ENCODE measurements at regions not wholly inside any gene's neighbourhood (a gene's known extent, or its start where the extent isn't known, plus 50 kb on each side); places are given as distances from the start of the nearest gene placed in this dataset.
"Not testable (repeated sequence)": the region's sequence is repeated elsewhere in the genome, so short reads cannot be mapped to it uniquely, and the experiment has no call there.

DNA sequence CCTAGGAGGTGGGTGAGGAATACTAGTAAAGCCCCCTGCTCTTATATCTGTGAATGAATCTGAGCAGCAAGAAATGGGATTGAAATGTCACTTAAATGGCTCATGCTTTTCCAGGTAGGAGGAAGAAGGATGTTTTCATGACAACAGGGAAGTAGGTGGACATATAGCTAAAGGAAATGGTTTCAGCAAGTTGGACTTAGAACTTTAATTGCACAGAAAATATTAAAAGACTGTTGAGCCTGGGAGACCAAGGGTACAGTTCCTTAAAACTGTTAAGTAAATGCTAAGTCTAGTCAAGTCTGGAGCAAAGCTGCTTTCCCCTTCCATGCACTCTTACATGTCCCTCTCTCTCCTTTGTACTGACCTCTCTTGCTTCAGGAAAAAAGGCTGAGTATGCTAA lies 301.3 kb downstream of the HGF start:
- H3K4me3 ChIP-seq (ENCODE audit: low read depth, low read length), result no peak overlapping the region
- no peak for DNase-seq (ENCODE audit: low read depth)
- TF ChIP-seq, protein P1, sequence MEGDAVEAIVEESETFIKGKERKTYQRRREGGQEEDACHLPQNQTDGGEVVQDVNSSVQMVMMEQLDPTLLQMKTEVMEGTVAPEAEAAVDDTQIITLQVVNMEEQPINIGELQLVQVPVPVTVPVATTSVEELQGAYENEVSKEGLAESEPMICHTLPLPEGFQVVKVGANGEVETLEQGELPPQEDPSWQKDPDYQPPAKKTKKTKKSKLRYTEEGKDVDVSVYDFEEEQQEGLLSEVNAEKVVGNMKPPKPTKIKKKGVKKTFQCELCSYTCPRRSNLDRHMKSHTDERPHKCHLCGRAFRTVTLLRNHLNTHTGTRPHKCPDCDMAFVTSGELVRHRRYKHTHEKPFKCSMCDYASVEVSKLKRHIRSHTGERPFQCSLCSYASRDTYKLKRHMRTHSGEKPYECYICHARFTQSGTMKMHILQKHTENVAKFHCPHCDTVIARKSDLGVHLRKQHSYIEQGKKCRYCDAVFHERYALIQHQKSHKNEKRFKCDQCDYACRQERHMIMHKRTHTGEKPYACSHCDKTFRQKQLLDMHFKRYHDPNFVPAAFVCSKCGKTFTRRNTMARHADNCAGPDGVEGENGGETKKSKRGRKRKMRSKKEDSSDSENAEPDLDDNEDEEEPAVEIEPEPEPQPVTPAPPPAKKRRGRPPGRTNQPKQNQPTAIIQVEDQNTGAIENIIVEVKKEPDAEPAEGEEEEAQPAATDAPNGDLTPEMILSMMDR (IDR thresholded peaks at IDR 0.05; ENCODE audit: insufficient read depth, low read depth, low read length, missing control alignments), result no peak

DNA sequence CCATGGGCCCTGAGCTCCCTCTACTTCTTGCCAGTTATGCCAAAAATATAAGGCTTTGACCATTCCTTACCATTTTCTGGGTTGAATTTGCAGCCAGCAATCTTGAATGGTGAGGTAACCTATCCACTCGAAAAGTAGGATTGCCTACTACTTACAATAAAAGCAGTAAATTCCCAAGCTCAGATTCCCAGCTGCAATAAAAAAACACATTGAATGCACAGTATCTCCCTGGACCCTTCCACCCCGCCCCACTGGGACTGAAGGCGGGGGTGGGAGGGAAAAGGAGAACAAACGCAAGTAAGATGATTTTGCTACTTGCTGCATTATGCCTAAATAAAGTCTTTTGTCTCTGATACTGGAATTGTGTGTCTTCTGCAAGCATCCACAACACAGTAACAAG lies 301.9 kb downstream of the HGF start:
- H3K4me3 ChIP-seq (ENCODE audit: low read depth, low read length), result no peak overlapping the region
- TF ChIP-seq, protein P1 (IDR thresholded peaks at IDR 0.05; ENCODE audit: insufficient read depth, low read depth, low read length, missing control alignments), result no peak

DNA sequence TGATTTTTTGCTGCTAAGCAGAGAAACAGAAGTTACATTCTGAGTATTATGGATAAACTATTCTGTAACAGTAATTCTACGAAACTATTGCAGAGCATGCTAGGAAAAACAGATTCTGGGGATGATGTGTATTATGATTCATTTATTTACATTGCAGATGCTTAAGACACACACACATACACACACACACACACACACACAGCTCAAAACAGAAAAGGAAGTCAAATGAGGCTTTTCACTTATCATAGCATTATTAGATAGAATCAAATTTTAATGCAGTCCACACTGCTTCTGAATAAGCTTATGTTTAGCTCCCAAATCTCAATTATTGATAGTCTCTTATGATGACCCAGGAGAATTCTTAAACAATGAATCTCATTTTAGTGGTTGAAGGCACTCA lies 307.2 kb downstream of the HGF start:
- no peak overlapping the region for H3K4me3 ChIP-seq (ENCODE audit: low read depth, low read length)
- TF ChIP-seq, protein P1 (IDR thresholded peaks at IDR 0.05; ENCODE audit: insufficient read depth, low read depth, low read length, missing control alignments), result no peak
- DNase-seq (ENCODE audit: low read depth), result no peak

More for the DNA sequence above, 301.9 kb downstream of the HGF start:
- no peak for DNase-seq (ENCODE audit: low read depth)

DNA sequence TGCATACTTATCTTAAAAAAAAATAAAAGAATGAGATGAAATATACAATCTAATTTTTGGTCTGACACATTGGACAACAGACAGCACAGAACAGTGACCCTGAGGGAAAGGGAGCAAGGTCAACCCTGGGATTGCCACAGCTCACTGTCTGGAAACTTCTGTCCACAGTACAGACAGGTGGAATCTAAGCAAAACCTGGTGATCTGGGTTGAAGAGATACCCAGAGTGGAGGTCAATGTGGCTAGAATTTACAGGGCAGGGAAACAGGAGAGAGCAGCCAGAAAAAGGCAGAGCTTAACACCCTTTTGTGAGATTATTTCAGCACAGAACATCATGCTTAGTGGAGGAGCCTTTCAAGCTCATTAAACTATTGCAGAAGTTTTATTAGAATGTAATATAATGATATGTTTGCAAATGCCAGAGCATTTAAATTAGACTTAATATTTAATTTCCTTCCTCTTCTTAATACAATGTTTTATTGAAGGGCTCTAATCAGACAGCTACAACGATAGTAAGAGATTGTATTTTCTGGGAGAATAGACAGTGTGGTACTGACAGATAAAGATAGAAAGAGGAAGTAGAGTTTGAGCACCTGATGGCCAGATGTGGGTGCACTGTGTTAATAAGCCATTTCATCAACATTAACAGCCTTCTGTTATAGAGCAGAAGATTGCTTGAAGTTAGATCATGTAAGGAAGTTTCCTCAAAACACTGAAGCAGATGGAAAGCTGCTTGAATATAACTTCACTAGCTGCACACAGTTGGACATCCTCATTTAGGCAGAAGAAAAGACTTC lies 309.4 kb downstream of the HGF start:
- H3K4me3 ChIP-seq (ENCODE audit: low read depth, low read length), result no peak overlapping the region
- DNase-seq (ENCODE audit: low read depth), result no peak
- TF ChIP-seq, protein P1 (IDR thresholded peaks at IDR 0.05; ENCODE audit: insufficient read depth, low read depth, low read length, missing control alignments), result no peak

DNA sequence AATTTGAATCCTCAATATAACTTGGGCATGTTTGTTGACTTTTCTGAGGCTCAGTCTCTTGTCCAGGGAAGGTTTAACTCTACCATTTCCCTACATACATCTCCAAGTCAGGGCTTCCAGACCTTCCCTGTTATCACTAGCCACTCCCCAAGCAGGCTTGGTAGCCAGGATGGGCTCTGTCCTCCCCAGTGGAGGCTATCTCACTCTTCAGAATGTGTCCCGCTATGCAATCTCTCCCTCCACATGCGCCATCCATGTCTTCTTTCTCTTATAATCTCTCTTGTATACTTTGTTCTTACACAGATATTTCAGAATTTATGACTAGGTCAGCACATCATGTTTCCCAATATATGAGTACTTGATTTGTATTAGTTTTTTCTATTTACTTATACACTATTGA lies 310.4 kb downstream of the HGF start:
- no peak for DNase-seq (ENCODE audit: low read depth)
- no peak overlapping the region for H3K4me3 ChIP-seq (ENCODE audit: low read depth, low read length)
- TF ChIP-seq, protein P1 (IDR thresholded peaks at IDR 0.05; ENCODE audit: insufficient read depth, low read depth, low read length, missing control alignments), result no peak

DNA sequence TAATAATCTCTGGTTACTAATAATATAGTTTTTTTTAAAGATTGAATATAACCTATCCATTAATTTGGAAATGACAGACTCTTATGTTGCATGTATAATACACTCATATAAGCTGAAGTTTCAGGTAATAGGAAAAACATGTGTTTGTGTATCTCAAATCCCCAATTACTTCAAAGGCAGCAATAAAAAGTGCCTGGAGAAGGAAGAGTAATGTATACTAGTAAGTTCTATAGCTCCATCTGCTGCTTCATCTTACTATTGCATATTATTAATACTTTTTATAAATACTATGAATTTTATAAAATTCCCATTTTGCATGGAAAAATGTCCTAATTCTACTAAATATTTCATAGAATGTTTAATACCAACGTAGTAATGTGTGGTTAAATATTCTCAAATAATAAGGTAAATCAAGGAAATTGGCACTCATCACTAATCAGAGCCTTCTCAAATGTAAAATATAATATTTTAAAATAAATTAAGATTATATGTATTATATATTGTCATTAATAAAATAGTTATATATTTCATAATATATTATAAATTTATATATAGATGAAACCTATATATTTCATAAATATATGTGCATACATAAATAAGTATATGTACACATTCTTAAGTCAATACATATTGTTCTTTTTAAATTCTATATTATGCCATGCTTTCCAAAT lies 311.9 kb downstream of the HGF start:
- DNase-seq (ENCODE audit: low read depth), result no peak
- TF ChIP-seq, protein P1 (IDR thresholded peaks at IDR 0.05; ENCODE audit: insufficient read depth, low read depth, low read length, missing control alignments), result no peak
- H3K4me3 ChIP-seq (ENCODE audit: low read depth, low read length), result no peak overlapping the region

DNA sequence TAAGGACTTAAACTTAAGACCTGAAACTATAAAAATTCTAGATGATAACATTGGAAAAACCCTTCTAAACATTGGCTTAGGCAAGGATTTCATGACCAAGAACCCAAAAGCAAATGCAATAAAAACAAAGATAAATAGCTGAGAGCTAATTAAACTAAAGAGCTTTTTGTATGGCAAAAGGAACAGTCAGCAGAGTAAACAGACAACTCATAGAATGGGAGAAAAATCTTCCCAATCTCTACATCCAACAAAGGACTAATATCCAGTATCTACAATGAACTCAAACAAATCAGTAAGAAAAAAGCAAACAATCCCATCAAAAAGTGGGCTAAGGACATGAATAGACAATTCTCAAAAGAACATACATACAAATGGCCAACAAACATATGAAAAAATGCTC lies 316.1 kb downstream of the HGF start:
- DNase-seq (ENCODE audit: low read depth); H3K4me3 ChIP-seq (ENCODE audit: low read depth, low read length): not testable (repeated sequence)
